GM12891 (cell line): ENCODE measurements at regions not wholly inside any gene's neighbourhood (a gene's known extent, or its start where the extent isn't known, plus 50 kb on each side); places are given as distances from the start of the nearest gene placed in this dataset.

Source experiments
- DNase-seq: peaks from one replicate; pipeline ENCODE4 v3.0.0; 2011; ENCODE audit warnings: low spot score; ENCODE audit not compliant: insufficient read length
- FAIRE-seq: peaks from 2 replicates; lab custom pipeline; 2011; peaks lifted over from hg19 to GRCh38; lab: Jason Lieb, UNC
- PAX5 ChIP-seq: IDR thresholded peaks from 2 replicates; pipeline ENCODE4 v1.6.1; 2011; ENCODE audit warnings: low read length, moderate library complexity, mild to moderate bottlenecking; ENCODE audit not compliant: insufficient read depth, severe bottlenecking
- POLR2A ChIP-seq: IDR thresholded peaks from 2 replicates; pipeline ENCODE4 v1.6.1; 2011; ENCODE audit warnings: low read depth, low read length, control low read depth
- POLR2AphosphoS5 ChIP-seq: IDR thresholded peaks from 2 replicates; pipeline ENCODE4 v1.6.1; 2011; ENCODE audit warnings: low read depth, low read length, control low read depth
- POU2F2 ChIP-seq: IDR thresholded peaks from 2 replicates; pipeline ENCODE4 v1.6.1; 2011; ENCODE audit warnings: low read depth, mild to moderate bottlenecking, control low read depth, low read length, moderate library complexity
- SPI1 ChIP-seq: IDR thresholded peaks from 2 replicates; pipeline ENCODE4 v1.6.1; 2011; ENCODE audit warnings: low read depth, low read length, control low read depth
- TAF1 ChIP-seq: IDR thresholded peaks from 2 replicates; pipeline ENCODE4 v1.6.1; 2011; ENCODE audit warnings: low read depth, low read length, control low read depth

DNA sequence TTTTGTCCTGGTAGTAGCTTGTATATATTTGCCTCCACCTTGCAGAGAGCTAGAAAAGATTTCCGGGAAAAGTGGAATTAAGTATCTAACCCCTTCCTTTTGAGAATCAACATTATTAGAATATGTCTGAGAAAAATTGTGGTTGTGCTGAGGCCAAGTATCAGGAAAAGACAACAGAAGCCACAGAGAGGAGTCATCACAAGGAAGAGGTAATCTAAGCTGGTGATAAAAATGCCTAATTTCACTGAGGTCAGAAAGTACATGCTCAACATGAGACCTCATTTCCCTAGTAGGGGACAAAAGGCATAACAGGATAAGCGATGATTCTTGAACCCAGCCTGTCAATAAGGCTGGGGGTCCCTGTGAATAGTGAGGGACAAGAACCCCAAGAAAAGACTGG is 97.0 kb upstream of the PDE1C start:
- DNase-seq (no peak), FAIRE-seq (no peak)
- TF ChIP-seq TAF1 (no peak), POLR2A (no peak), PAX5 (no peak), POLR2AphosphoS5 (no peak), SPI1 (no peak), POU2F2 (no peak)

DNA sequence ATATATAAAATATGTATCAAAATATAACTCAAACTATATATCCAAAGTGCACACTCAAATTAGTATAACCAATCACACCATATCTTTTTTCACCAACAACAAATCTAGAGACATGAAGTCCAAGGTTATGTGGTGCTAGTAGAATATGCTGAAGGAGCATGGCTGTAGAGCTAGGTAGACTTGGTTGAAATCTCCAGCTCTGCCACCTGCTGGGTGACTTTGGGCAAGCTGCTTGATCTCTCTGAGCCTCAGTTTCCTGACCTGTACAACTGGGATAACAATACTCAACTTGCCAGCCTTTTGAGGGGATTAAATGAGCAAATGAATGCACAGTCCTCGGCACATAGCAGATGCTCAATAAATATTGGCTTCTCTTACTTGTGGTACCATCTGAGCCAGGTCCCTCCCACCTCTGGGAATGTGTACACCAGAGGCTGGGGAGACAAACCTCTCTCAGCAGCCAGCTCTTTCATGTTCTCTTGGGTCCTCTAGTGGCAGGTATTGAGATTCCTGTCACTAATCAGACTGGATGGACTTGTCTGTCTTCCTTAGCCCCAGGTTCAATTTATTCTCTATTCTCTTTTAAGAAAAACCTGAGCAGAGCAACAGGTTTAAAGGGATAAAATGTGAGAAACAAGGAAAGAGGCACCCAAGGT is 94.3 kb upstream of the PDE1C start:
- DNase-seq, result no peak
- FAIRE-seq, result no peak
- no peak for TF ChIP-seq POLR2AphosphoS5
- no peak for TF ChIP-seq PAX5
- no peak for TF ChIP-seq POLR2A
- no peak for TF ChIP-seq TAF1
- TF ChIP-seq SPI1, result no peak
- no peak for TF ChIP-seq POU2F2

DNA sequence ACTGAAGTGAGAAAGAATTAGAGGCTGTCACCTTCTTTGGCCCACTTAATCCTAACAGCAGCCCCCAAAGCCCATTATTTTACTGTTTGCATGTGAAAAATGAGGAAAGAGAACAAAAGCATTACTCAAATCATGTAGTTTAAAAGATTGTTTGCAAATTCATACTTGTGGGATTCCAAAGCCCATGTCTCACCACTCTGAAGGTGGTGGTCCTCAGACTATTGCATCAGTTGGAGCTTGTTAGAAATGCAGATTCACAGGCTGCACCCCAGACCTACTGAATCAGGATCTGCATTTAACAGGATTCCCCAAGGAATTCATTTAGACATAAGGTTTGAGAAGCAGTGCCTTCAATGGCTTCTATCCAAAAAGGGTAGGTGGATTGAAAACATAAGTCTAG is 93.7 kb upstream of the PDE1C start:
- FAIRE-seq (no peak), DNase-seq (no peak)
- TF ChIP-seq PAX5 (no peak), POLR2A (no peak), SPI1 (no peak)

DNA sequence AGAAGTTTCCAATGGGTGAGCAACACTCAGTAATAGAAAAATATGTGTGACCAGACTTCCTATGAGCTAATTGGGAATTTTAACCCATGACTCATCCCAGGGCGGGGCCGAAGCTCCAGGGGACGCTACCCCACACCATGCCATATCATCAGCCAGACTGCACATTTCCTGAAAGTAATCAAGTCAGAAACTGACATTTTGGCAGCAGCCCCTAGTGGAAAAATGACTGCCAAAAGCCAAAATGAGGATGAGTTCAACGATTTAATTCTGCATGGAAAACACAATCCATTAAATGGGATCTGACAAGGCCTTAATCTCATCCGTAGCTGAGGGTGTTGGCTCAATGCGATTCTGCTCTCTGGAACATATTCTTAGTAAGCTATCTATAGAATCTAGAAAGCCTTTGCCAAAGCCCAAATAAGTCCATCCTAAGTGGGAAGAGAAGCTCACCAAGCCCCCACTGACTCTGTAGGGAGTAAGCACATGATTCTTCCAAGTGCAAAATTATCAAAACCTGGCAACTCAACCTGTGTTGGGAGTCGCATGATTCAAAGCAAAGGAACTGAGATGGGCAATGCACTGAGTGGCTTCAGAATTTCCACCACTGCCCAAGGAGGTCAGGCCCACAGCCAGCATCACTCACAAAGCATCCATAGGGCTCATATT is 93.1 kb upstream of the PDE1C start:
- TF ChIP-seq SPI1 (no peak), TAF1 (no peak)
- FAIRE-seq, result no peak
- DNase-seq, result no peak

DNA sequence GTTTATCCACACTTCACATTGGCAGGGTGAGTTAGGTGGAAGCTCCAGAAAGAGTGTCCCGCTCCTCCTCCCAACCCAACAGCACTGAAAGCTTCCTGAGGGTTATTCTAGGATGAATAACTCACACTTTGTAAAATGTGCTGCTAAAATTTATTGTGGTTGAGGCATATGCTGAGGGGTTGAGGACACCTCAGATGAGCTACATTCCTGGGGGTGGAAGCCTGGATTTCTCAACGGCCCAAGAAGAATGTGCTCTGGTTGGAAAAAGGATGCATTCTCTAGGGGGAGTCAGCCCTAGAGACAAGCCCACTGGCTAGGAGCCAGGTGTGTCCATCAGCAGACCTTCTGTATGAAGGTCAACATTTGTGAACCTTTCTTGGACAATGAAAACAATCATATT is 91.5 kb upstream of the PDE1C start:
- TF ChIP-seq POLR2A, result no peak
- TF ChIP-seq SPI1, result no peak
- TF ChIP-seq POU2F2, result no peak
- TF ChIP-seq PAX5, result no peak
- no peak for TF ChIP-seq TAF1
- TF ChIP-seq POLR2AphosphoS5, result no peak
- FAIRE-seq (no peak), DNase-seq (no peak)

DNA sequence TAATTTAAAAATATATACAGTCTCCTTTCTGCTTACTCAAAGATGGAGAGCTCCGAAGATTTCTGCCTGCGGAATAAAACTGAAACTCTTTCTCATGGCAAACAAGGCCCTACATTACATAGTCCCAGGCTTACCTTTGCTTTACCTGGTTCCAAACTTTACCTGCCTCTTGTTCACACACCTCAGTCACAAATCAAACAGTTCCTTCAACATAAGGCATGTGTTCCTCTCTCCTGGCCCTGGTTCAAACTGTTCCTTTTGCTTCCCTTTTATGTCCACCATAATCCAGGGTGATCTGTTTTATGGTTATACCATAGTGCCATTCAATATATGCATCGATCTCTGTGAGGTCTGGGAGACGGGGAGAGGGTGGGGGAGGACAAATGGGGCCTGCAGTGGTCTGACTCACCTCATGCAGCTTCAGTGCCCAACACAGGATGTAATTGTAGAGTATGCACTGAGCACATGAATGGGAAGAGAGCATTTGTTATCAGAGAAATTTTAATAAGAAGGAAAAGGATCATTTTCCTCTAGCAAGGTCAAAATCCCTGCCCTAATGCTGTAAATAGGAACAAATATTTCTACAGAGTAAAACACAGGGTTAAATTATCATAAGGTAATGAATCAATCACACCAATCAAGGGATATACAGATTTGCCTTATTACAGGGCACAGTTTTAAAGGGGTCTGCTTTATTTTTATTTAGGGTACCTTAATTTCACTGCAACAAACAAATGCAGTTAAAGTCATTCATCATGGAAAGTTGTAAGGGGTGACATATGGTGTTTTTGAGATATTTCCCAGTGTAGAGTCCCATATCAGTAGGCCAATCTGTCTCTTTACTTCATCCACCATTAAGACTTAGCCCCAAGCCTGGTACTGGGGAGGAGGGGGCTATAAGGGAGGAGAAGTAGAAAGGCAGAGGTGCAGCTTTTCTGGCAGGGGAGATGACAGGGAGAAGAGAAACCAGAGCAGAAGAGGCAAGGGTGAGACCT is 88.8 kb upstream of the PDE1C start:
- no peak for TF ChIP-seq SPI1
- TF ChIP-seq POLR2AphosphoS5, result no peak
- TF ChIP-seq PAX5, result no peak
- TF ChIP-seq TAF1, result no peak
- no peak for TF ChIP-seq POU2F2
- no peak for TF ChIP-seq POLR2A
- no peak for FAIRE-seq
- no peak for DNase-seq

DNA sequence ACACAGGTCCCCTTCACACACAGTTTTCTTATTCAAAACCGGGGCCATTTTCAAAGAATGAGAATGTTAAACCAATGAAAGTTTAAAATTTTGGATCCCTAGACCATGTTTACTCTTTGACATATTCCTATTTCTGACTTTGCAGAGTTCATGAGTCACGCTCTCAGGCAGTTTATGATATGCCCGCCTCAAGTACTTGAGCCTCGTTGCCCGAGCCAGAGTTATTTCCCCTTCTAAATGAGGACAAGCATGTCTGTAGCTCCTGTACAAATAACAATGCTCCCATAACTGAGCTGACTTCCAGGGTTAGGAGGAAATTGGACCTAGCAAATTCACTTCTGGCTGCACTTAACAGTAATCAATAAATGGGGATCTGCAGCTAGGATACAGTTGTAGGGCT is 87.9 kb upstream of the PDE1C start:
- no peak for DNase-seq
- TF ChIP-seq POU2F2 (no peak), POLR2A (no peak)
- no peak for FAIRE-seq

DNA sequence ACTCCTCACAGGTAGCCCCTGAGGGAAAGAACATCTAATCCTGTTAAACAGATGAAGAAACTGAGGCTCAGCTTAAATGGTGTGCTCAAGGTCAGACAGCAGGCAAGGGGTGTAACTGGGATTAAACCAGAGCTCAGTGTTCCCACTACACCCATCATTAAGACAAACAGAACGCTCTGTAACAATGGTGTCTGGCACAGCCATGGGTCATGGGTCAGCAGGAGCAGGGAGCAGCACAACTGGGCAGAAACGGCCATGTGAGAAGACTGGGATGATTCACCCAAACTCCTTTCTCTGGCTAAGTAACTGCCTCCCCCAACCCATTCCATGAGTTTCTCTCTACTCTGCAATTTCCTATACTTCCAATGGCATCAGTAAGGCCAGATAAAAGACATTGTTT is 85.5 kb upstream of the PDE1C start:
- no peak for DNase-seq
- TF ChIP-seq POU2F2 (no peak), TAF1 (no peak), PAX5 (no peak), POLR2AphosphoS5 (no peak), SPI1 (no peak), POLR2A (no peak)

DNA sequence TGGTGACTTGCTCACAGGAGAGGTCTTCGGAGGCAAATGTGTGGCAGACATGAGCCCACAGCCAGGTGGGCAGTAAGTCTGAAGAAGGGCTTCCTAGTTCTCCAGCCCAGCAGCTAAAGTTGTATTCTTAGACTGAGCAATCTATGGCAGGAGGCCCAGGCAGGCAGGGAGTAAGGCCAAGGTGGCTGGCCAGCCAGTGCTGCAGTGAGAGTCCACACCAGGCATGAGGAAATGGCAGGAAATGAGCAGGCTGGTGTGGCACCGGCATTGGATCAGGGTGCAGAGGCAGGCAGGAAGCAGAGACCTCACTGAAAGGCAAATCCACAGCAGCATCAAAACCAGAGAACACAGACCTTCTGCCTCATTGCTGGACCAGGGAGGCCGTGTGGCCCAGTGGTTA is 84.6 kb upstream of the PDE1C start:
- FAIRE-seq (no peak), DNase-seq (no peak)
- TF ChIP-seq SPI1 (no peak), POLR2AphosphoS5 (no peak), POU2F2 (no peak), TAF1 (no peak), POLR2A (no peak), PAX5 (no peak)

More for the DNA sequence above, 85.5 kb upstream of the PDE1C start:
- no peak for FAIRE-seq

DNA sequence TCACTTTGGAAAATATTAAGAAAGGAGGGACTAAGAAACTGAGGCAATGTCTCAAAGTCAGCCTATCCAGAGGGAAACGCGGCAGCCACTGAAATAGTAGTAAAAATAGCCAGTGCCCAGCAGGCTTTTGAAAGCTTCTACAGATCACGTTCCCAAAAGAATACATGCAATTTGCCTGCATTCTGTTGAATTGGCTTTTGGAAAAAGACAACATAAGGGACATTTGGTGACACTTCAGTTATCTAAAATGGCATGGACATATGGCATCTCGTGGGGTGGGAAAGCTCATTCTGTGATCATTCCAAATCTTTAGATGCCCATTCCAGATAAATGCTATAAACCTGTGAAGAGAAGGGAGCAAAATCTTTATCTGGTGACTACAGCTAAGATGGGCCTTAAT is 82.8 kb upstream of the PDE1C start:
- FAIRE-seq (no peak), DNase-seq (no peak)
- TF ChIP-seq POLR2A (no peak), POU2F2 (no peak), POLR2AphosphoS5 (no peak), SPI1 (no peak), PAX5 (no peak), TAF1 (no peak)
